Panc1 (cell line): ENCODE measurements at regions not wholly inside any gene's neighbourhood (a gene's known extent, or its start where the extent isn't known, plus 50 kb on each side); places are given as distances from the start of the nearest gene placed in this dataset.

Source experiments
- POLR2AphosphoS5 ChIP-seq: IDR thresholded peaks from 2 replicates; pipeline ENCODE4 v1.6.1; 2012; ENCODE audit warnings: mild to moderate bottlenecking, low read depth, low read length, moderate library complexity
- TCF7L2 ChIP-seq: IDR thresholded peaks from 2 replicates; pipeline ENCODE4 v1.6.1; 2011; ENCODE audit warnings: mild to moderate bottlenecking, low read depth, low read length, inconsistent platforms
- TF ChIP-seq, protein P1 (sequence below): fragments of 450-650 bp; IDR thresholded peaks from 2 replicates; pipeline ENCODE4 v1.5.1; 2017; ENCODE audit warnings: mild to moderate bottlenecking
- TF ChIP-seq, protein P2 (sequence below), 2 experiments: IDR thresholded peaks; 2 replicates each; pipeline ENCODE4 v1.6.1; 2011 to 2012; ENCODE audit warnings: low read depth in 2 of 2, control low read depth in 1 of 2, low read length in 1 of 2, mild to moderate bottlenecking in 1 of 2, moderate library complexity in 1 of 2; ENCODE audit not compliant: insufficient read depth in 1 of 2

DNA sequence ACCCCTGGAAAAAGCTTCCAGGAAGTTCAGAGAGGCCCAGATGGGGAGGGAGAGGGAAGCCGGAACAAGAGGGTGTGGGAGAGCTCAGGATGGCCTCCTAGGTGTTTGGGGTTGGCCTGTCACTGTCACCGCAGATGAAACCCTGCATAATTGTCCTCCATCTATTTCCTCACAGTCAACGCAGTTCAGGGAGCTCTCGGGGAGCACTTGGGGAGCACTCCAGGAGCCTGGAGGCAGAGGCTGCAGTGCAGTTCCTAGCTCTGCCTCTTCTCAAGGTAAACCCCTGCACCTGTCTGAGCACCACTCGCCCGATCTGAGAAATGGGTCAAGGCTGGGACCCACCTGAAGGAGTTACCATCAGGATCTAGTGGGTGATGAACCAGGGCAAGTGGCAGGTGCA lies 194.6 kb upstream of the LHX5 start:
- TF ChIP-seq, protein P1, sequence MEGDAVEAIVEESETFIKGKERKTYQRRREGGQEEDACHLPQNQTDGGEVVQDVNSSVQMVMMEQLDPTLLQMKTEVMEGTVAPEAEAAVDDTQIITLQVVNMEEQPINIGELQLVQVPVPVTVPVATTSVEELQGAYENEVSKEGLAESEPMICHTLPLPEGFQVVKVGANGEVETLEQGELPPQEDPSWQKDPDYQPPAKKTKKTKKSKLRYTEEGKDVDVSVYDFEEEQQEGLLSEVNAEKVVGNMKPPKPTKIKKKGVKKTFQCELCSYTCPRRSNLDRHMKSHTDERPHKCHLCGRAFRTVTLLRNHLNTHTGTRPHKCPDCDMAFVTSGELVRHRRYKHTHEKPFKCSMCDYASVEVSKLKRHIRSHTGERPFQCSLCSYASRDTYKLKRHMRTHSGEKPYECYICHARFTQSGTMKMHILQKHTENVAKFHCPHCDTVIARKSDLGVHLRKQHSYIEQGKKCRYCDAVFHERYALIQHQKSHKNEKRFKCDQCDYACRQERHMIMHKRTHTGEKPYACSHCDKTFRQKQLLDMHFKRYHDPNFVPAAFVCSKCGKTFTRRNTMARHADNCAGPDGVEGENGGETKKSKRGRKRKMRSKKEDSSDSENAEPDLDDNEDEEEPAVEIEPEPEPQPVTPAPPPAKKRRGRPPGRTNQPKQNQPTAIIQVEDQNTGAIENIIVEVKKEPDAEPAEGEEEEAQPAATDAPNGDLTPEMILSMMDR, result no peak
- TF ChIP-seq POLR2AphosphoS5 (no peak), TCF7L2 (no peak)
- TF ChIP-seq, protein P2, sequence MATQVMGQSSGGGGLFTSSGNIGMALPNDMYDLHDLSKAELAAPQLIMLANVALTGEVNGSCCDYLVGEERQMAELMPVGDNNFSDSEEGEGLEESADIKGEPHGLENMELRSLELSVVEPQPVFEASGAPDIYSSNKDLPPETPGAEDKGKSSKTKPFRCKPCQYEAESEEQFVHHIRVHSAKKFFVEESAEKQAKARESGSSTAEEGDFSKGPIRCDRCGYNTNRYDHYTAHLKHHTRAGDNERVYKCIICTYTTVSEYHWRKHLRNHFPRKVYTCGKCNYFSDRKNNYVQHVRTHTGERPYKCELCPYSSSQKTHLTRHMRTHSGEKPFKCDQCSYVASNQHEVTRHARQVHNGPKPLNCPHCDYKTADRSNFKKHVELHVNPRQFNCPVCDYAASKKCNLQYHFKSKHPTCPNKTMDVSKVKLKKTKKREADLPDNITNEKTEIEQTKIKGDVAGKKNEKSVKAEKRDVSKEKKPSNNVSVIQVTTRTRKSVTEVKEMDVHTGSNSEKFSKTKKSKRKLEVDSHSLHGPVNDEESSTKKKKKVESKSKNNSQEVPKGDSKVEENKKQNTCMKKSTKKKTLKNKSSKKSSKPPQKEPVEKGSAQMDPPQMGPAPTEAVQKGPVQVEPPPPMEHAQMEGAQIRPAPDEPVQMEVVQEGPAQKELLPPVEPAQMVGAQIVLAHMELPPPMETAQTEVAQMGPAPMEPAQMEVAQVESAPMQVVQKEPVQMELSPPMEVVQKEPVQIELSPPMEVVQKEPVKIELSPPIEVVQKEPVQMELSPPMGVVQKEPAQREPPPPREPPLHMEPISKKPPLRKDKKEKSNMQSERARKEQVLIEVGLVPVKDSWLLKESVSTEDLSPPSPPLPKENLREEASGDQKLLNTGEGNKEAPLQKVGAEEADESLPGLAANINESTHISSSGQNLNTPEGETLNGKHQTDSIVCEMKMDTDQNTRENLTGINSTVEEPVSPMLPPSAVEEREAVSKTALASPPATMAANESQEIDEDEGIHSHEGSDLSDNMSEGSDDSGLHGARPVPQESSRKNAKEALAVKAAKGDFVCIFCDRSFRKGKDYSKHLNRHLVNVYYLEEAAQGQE (IDR thresholded peaks at IDR 0.05; ENCODE audit: insufficient read depth in 1 of 2, low read depth in 2 of 2, low read length in 1 of 2), result no peak
